Right atrium auricular region (tissue), 2 donors: ENCODE measurements at regions not wholly inside any gene's neighbourhood (a gene's known extent, or its start where the extent isn't known, plus 50 kb on each side); places are given as distances from the start of the nearest gene placed in this dataset.

Experiments used
- DNase-seq: peaks from one replicate; pipeline ENCODE4 v3.0.0-alpha.2; 2019; ENCODE audit warnings: low spot score
- H3K27ac ChIP-seq, 2 donors: fragments of 200-600 bp; sonication (generic); 1 replicate in 1 of 2; 2 replicates in 1 of 2; pipeline ENCODE4 v1.5.1; 2016 to 2019
- H3K27me3 ChIP-seq, 2 donors: fragments of 200-600 bp; sonication (generic); one replicate each; pipeline versions ENCODE4 v1.5.1 to v1.6.0; 2017 to 2019
- H3K36me3 ChIP-seq: fragments of 200-600 bp; sonication (generic); one replicate; pipeline ENCODE4 v1.5.1; 2016
- H3K4me1 ChIP-seq, 2 donors: fragments of 200-600 bp; sonication (generic); one replicate each; pipeline versions ENCODE4 v1.5.1 to v1.6.0; 2017 to 2019
- H3K4me3 ChIP-seq, 2 donors: fragments of 200-600 bp; sonication (generic); 1 replicate in 1 of 2; 2 replicates in 1 of 2; pipeline ENCODE4 v1.5.1; 2017 to 2019; ENCODE audit warnings: mild to moderate bottlenecking in 1 of 2, moderate library complexity in 1 of 2
- H3K9me3 ChIP-seq, 2 donors: fragments of 200-600 bp; sonication (generic); one replicate each; pipeline ENCODE4 v1.5.1; 2019
- CTCF ChIP-seq, 2 donors: fragments of 200-600 bp; sonication (generic); IDR thresholded peaks; one replicate each; pipeline ENCODE4 v1.5.1; 2019; ENCODE audit warnings: antibody characterized with exemption in 2 of 2

GRCh38 chr16:65415460-65415859 lies 293.6 kb upstream of the CDH11 start:
- H3K9me3 ChIP-seq: no peaks in the 10 kb centered on the region
- DNase-seq: no peak
- H3K4me1 ChIP-seq: no peaks in the 10 kb centered on the region
- TF ChIP-seq CTCF (IDR thresholded peaks at IDR 0.05): no peak
- no peaks in the 10 kb centered on the region for H3K27me3 ChIP-seq
- no peak overlapping the region for H3K27ac ChIP-seq
- no peak overlapping the region for H3K4me3 ChIP-seq
- H3K36me3 ChIP-seq: no peaks in the 10 kb centered on the region

- Histone ChIP-seq H3K27ac (no peak overlapping the region), H3K4me1 (no peaks in the 10 kb centered on the region), H3K9me3 (no peaks in the 10 kb centered on the region), H3K27me3 (no peaks in the 10 kb centered on the region), H3K4me3 (no peak overlapping the region), H3K36me3 (no peaks in the 10 kb centered on the region)
- TF ChIP-seq CTCF (IDR thresholded peaks at IDR 0.05): no peak
- DNase-seq: no peak
These were observed 292.6 kb upstream of the CDH11 start for GRCh38 chr16:65414284-65414984.

GRCh38 chr16:65413861-65414260 lies 292.0 kb upstream of the CDH11 start:
- Histone ChIP-seq H3K4me1 (no peaks in the 10 kb centered on the region), H3K27me3 (no peaks in the 10 kb centered on the region), H3K36me3 (no peaks in the 10 kb centered on the region), H3K4me3 (no peak overlapping the region), H3K9me3 (no peaks in the 10 kb centered on the region), H3K27ac (no peak overlapping the region)
- DNase-seq: no peak
- no peak for TF ChIP-seq CTCF (IDR thresholded peaks at IDR 0.05)

GRCh38 chr16:65410801-65411200 lies 288.9 kb upstream of the CDH11 start:
- no peak for TF ChIP-seq CTCF (IDR thresholded peaks at IDR 0.05)
- H3K4me3 ChIP-seq: no peak overlapping the region
- H3K27ac ChIP-seq: no peak overlapping the region
- H3K9me3 ChIP-seq: no peaks in the 10 kb centered on the region
- no peaks in the 10 kb centered on the region for H3K4me1 ChIP-seq
- H3K36me3 ChIP-seq: no peaks in the 10 kb centered on the region
- H3K27me3 ChIP-seq: no peaks in the 10 kb centered on the region
- DNase-seq: no peak

GRCh38 chr16:65409510-65409909 lies 287.6 kb upstream of the CDH11 start:
- Histone ChIP-seq H3K4me3 (no peak overlapping the region), H3K4me1 (no peaks in the 10 kb centered on the region), H3K9me3 (no peaks in the 10 kb centered on the region), H3K27ac (no peak overlapping the region), H3K27me3 (no peaks in the 10 kb centered on the region), H3K36me3 (no peaks in the 10 kb centered on the region)
- no peak for DNase-seq
- no peak for TF ChIP-seq CTCF (IDR thresholded peaks at IDR 0.05)

- Histone ChIP-seq H3K27me3 (no peaks in the 10 kb centered on the region), H3K27ac (no peak overlapping the region), H3K4me3 (no peak overlapping the region), H3K4me1 (no peaks in the 10 kb centered on the region), H3K9me3 (no peaks in the 10 kb centered on the region), H3K36me3 (no peaks in the 10 kb centered on the region)
- no peak for DNase-seq
- TF ChIP-seq CTCF (IDR thresholded peaks at IDR 0.05): no peak
These were observed 285.1 kb upstream of the CDH11 start for GRCh38 chr16:65406933-65407332.
